ENCODE measurements at regions not wholly inside any gene's neighbourhood (a gene's known extent, or its start where the extent isn't known, plus 50 kb on each side); places are given as distances from the start of the nearest gene placed in this dataset.

DNA sequence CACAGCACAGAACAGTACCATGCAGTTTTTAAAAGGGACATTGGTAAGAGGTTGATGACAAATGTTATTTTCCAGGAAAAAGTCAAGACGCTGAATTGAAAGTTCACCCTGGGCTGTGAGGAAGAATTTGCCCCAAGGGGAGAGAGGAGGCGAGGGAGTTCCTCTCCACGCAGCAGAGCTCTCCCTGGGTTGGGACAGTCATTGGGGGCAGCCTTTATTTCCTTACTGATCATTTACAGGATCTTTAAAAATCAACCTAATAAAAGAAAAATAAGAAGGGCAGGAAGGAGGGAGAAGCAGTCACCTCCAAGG, 49.9 kb upstream of the WNT7B start:
- TF ChIP-seq CTCF (IDR thresholded peaks at IDR 0.05; ENCODE audit: control extremely low read depth, extremely low read depth, low read depth, missing control alignments) = no peak
- POLR2A ChIA-PET = no interaction called here
- DNase-seq (ENCODE audit: extremely low spot score) = no peak
- CTCF ChIA-PET = interaction anchor here (1.7 to 3.3 kb wide), 2 partner anchors 10 to 21 kb away, joined by 5 to 19 read pairs; no protein-coding TSS in a partner anchor

DNA sequence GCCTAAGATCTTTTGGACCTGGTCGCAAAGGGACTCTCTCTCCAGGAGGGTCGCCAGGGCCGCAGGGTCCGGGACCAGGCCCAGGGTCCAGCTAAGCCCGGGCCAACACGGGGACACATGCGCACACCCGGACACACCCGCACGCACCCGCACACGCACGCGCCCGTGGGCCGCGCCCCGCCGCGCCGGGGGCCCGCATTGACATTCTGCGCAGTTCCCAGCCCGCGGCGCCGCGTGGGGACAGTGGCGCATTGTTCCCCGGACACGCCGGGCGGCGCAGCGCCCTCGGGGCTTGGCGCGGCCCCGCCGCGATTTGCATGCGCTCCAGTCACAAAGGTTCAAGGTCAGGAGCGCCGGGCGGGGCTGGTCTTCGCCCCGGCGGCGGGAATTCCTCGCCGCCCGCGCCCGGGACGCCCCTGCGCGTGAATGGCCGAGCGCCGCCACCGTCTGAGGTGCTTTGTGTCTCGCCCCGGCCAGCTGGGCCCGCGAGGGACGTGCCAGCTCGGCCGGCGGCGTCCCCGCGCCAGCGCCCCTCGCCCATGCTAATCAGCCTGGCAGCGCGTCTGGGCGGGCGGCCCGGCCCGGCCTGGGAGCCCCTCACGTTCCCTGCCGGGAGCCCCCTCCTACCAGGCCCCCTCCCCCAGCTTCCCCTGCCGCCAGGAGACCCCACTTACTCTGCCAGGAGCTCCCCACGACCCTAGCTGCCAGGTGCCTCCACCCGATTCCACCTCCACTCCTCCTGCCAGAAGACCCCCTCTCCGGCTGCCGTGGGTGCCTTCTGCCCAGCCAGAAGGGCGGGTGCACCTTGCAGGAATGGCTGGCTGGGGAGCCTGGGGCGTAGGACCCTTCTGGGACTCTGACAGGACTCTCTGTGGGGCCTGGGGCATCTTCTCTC, 50.5 kb upstream of the WNT7B start:
- ChIA-PET POLR2A (no interaction called here), CTCF (interaction anchor here (0.9 to 3.3 kb wide), 2 partner anchors 21 kb away, joined by 4 to 19 read pairs; no protein-coding TSS in a partner anchor)
- DNase-seq (ENCODE audit: extremely low spot score) = no peak
- no peak for TF ChIP-seq CTCF (IDR thresholded peaks at IDR 0.05; ENCODE audit: control extremely low read depth, extremely low read depth, low read depth, missing control alignments)

DNA sequence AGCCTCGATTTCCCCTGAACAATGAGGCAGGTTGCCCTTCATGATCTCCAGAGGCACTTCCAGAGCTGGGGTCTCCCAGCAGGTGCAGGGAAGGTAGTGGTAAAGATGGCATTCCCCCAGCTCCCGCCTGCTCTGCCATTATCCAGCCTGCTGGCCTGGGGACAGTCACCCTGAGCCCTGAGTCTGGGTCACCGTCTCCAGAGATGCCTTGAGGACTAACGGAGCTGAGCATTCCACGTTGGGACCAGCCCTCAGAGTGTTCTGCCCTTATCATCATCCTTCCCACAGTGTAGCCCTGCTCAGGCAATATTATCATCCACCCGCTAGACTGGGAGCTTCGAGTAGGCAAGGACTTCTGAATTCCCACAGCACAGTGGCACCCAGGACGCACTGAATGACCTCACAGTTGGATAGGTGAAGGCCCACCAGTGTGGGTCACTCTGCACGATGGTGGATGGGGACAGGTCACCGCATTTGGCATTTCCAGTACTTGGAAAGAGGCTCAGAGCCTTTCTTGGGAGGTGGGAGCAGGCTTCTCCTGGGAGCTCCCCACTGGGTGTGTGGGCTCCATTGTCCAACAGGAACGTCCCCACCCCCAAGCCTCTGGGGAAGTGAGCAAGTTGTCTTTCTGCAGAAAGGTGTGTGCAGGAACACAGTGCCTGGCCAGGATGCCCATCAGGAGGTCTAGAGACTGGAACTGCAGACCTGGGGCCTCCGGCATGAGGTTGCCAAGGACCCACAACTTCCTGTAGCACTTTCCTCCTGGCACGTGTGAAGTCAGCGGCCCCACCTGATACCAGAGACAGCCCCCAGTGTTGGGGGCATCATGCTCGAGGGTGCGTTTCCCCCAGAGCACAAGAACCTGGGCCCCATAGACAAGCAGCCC, 51.4 kb upstream of the WNT7B start:
- CTCF ChIA-PET = interaction anchor here (0.9 kb wide), 1 partner anchor 22 kb away, joined by 4 read pairs; no protein-coding TSS in a partner anchor
- no peak for DNase-seq (ENCODE audit: extremely low spot score)
- TF ChIP-seq CTCF (IDR thresholded peaks at IDR 0.05; ENCODE audit: control extremely low read depth, extremely low read depth, low read depth, missing control alignments) = no peak
- POLR2A ChIA-PET = no interaction called here

DNA sequence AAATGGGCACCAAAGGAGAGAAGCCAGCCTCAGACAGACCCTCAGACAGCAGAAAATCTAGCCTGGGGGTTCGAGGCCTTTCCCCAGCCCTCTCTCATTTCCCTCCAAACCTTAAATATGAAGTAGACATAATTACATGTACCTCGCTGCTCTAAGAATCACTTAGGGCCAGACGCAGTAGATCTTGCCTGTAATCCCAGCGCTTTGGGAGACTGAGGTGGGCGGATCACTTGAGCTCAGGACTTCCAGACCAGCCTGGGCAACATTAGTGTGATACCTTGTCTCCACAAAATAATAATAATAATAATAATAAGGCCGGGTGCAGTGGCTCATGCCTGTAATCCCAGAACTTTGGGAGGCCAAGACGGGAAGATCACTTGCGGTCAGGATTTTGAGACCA, 52.1 kb upstream of the WNT7B start:
- ChIA-PET POLR2A (no interaction called here), CTCF (interaction anchor here (1.4 to 1.6 kb wide), 2 partner anchors 16 to 21 kb away, joined by 4 to 5 read pairs; no protein-coding TSS in a partner anchor)
- TF ChIP-seq CTCF (IDR thresholded peaks at IDR 0.05; ENCODE audit: control extremely low read depth, extremely low read depth, low read depth, missing control alignments) = no peak
- DNase-seq (ENCODE audit: extremely low spot score) = no peak

DNA sequence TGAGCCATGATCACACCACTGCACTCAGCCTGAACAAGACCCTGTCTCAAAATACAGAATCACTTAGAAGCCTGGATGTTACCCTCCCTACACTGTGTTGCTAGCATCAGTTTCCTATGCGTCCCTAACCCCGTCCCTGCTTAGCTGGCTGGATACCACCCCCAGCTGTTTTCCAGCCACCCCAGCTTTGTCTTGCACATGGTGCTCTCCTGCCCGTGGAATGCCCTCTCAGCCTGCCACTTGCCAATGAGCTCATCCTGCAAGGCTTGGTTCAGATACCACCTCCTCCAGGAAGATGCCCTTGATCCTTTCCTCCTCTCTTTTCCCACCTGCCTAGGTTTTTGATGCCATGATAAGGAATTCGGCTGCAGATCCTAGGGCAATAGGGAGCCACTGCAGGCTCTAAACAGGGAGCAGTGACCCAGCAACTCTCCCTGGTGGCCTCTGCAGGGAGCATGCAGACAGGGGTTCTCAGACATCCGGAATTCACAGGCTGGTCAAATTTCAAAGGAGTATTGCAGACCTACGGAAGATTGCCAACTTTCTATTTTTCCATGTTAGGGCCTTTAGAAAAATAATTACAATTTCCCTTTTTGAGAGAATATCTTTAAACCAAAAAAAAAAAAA, 52.7 kb upstream of the WNT7B start:
- ChIA-PET POLR2A (no interaction called here), CTCF (interaction anchor here (1.4 to 1.6 kb wide), 2 partner anchors 17 to 21 kb away, joined by 4 to 5 read pairs; no protein-coding TSS in a partner anchor)
- TF ChIP-seq CTCF (IDR thresholded peaks at IDR 0.05; ENCODE audit: control extremely low read depth, extremely low read depth, low read depth, missing control alignments) = no peak
- DNase-seq (ENCODE audit: extremely low spot score) = no peak
